Keratinocyte (primary cell): ENCODE measurements at regions not wholly inside any gene's neighbourhood (a gene's known extent, or its start where the extent isn't known, plus 50 kb on each side); places are given as distances from the start of the nearest gene placed in this dataset.

Experiments used
- DNase-seq: peaks from one replicate; pipeline ENCODE4 v3.0.0-alpha.2; 2011; ENCODE audit warnings: low read depth, missing footprints, low spot score
- FAIRE-seq: peaks from 2 replicates; lab custom pipeline; 2011; peaks lifted over from hg19 to GRCh38; lab: Jason Lieb, UNC
- H2AFZ ChIP-seq: 2 replicates; pipeline ENCODE4 v1.6.0; 2012; ENCODE audit warnings: low read length, control low read depth, inconsistent platforms; ENCODE audit not compliant: control insufficient read depth
- H3K27ac ChIP-seq: 2 replicates; pipeline ENCODE4 v1.5.1; 2011; ENCODE audit warnings: low read length; ENCODE audit not compliant: control insufficient read depth, insufficient read depth
- H3K27me3 ChIP-seq: 3 replicates; pipeline ENCODE4 v1.6.0; 2011; ENCODE audit warnings: low read length; ENCODE audit not compliant: control insufficient read depth, insufficient read depth; ENCODE audit errors: extremely low read depth
- H3K36me3 ChIP-seq, 2 experiments: 2 replicates in 1 of 2; 3 replicates in 1 of 2; pipeline ENCODE4 v1.5.1; 2011; ENCODE audit warnings: low read length in 2 of 2, mild to moderate bottlenecking in 1 of 2; ENCODE audit not compliant: control insufficient read depth in 2 of 2, insufficient read depth in 2 of 2; ENCODE audit errors: extremely low read depth in 1 of 2
- H3K4me1 ChIP-seq: 3 replicates; pipeline ENCODE4 v1.5.1; 2011; ENCODE audit warnings: low read length; ENCODE audit not compliant: control insufficient read depth, insufficient read depth; ENCODE audit errors: extremely low read depth
- H3K4me2 ChIP-seq: 3 replicates; pipeline ENCODE4 v1.6.0; 2011; ENCODE audit warnings: low read depth, low read length; ENCODE audit not compliant: control insufficient read depth, insufficient read depth; ENCODE audit errors: extremely low read depth
- H3K4me3 ChIP-seq, 3 experiments: fragments of 200-600 bp in 1 of 3; sonication (generic) in 1 of 3; 2 replicates in 2 of 3; 3 replicates in 1 of 3; pipeline ENCODE4 v1.5.1; 2011 to 2016; ENCODE audit warnings: low read length in 3 of 3, mild to moderate bottlenecking in 3 of 3, control low read depth in 2 of 3, inconsistent platforms in 1 of 3, low read depth in 1 of 3, mixed read lengths in 1 of 3, mixed run types in 1 of 3, moderate library complexity in 1 of 3; ENCODE audit not compliant: control insufficient read depth in 2 of 3, insufficient read depth in 2 of 3; ENCODE audit errors: extremely low read depth in 1 of 3
- H3K79me2 ChIP-seq: 2 replicates; pipeline ENCODE4 v1.6.0; 2012; ENCODE audit warnings: low read length; ENCODE audit not compliant: control insufficient read depth, insufficient read depth
- H3K9ac ChIP-seq: 3 replicates; pipeline ENCODE4 v1.6.0; 2011; ENCODE audit warnings: low read length; ENCODE audit not compliant: control insufficient read depth, insufficient read depth; ENCODE audit errors: extremely low read depth
- H3K9me1 ChIP-seq: 3 replicates; pipeline ENCODE4 v1.6.0; 2011; ENCODE audit warnings: low read length; ENCODE audit not compliant: control insufficient read depth, insufficient read depth; ENCODE audit errors: extremely low read depth
- H3K9me3 ChIP-seq: 2 replicates; pipeline ENCODE4 v1.5.1; 2012; ENCODE audit warnings: low read depth, low read length; ENCODE audit not compliant: control insufficient read depth
- H4K20me1 ChIP-seq: 3 replicates; pipeline ENCODE4 v1.6.0; 2011; ENCODE audit warnings: low read length; ENCODE audit not compliant: control insufficient read depth, insufficient read depth; ENCODE audit errors: extremely low read depth
- CTCF ChIP-seq, 3 experiments: IDR thresholded peaks in 1 of 3; conservative IDR thresholded peaks in 1 of 3; optimal IDR thresholded peaks in 1 of 3; 2 replicates in 2 of 3; 3 replicates in 1 of 3; pipeline versions ENCODE3 to v1.5.1; 2011; ENCODE audit warnings: low read length in 3 of 3, mild to moderate bottlenecking in 3 of 3, moderate library complexity in 2 of 3, control low read depth in 1 of 3, inconsistent platforms in 1 of 3; ENCODE audit not compliant: insufficient read depth in 2 of 3; ENCODE audit errors: extremely low read depth in 1 of 3
- EZH2 ChIP-seq: IDR thresholded peaks from one replicate; pipeline ENCODE4 v1.6.1; 2012; ENCODE audit warnings: inconsistent platforms, mild to moderate bottlenecking, low read length, moderate library complexity
- dilution Hi-C: fragments of 300-500 bp; cut with MboI; formaldehyde crosslinking; loops from one replicate; pipeline ENCODE4 v1.7.0; 2020; ENCODE audit warnings: low sequenced_read_pairs; ENCODE audit not compliant: extremely low pct_ligation_motif_present

GRCh38 chr5:61261136-61261535 is 70.9 kb upstream of the ZSWIM6 start:
- Histone ChIP-seq H2AFZ (no peak overlapping the region), H3K79me2 (no peaks in the 10 kb centered on the region), H3K4me3 (no peak overlapping the region), H3K27ac (no peak overlapping the region), H3K4me2 (no peak overlapping the region), H3K9me3 (no peaks in the 10 kb centered on the region), H3K4me1 (no peaks in the 10 kb centered on the region), H3K36me3 (no peaks in the 10 kb centered on the region), H3K9ac (no peak overlapping the region), H3K9me1 (no peaks in the 10 kb centered on the region), H4K20me1 (no peaks in the 10 kb centered on the region), H3K27me3 (no peaks in the 10 kb centered on the region)
- dilution Hi-C loops: no loop called here
- TF ChIP-seq CTCF (optimal IDR thresholded peaks at IDR 0.05 in 1 of 3, IDR thresholded peaks at IDR 0.05 in 1 of 3, conservative IDR thresholded peaks at IDR 0.05 in 1 of 3; ENCODE audit: extremely low read depth in 1 of 3, insufficient read depth in 2 of 3, low read length in 3 of 3) (no peak), EZH2 (no peak)
- DNase-seq (no peak), FAIRE-seq (no peak)

- DNase-seq (no peak), FAIRE-seq (no peak)
- Histone ChIP-seq H3K27me3 (no peaks in the 10 kb centered on the region), H3K9me1 (no peaks in the 10 kb centered on the region), H3K4me1 (no peaks in the 10 kb centered on the region), H3K9me3 (no peaks in the 10 kb centered on the region), H3K79me2 (no peaks in the 10 kb centered on the region), H3K27ac (no peak overlapping the region), H3K9ac (no peak overlapping the region), H4K20me1 (no peaks in the 10 kb centered on the region), H3K4me3 (no peak overlapping the region), H3K4me2 (no peak overlapping the region), H2AFZ (no peak overlapping the region), H3K36me3 (no peaks in the 10 kb centered on the region)
- dilution Hi-C loops: no loop called here
- no peak for TF ChIP-seq EZH2
- TF ChIP-seq CTCF (optimal IDR thresholded peaks at IDR 0.05 in 1 of 3, IDR thresholded peaks at IDR 0.05 in 1 of 3, conservative IDR thresholded peaks at IDR 0.05 in 1 of 3; ENCODE audit: extremely low read depth in 1 of 3, insufficient read depth in 2 of 3, low read length in 3 of 3): no peak
Observed at GRCh38 chr5:61262080-61262479, 70.0 kb upstream of the ZSWIM6 start.
